Coronary artery (tissue), 2 donors: ENCODE measurements at regions not wholly inside any gene's neighbourhood (a gene's known extent, or its start where the extent isn't known, plus 50 kb on each side); places are given as distances from the start of the nearest gene placed in this dataset.

Experiments used
- DNase-seq: peaks from one replicate; pipeline ENCODE4 v3.0.0-alpha.2; 2017; ENCODE audit warnings: low spot score
- H3K27ac ChIP-seq, 2 donors: fragments of 200-600 bp; sonication (generic); one replicate each; pipeline ENCODE4 v1.5.1; 2016 to 2019
- H3K4me3 ChIP-seq: fragments of 200-600 bp; sonication (generic); 2 replicates; pipeline ENCODE4 v1.5.1; 2016; ENCODE audit warnings: mild to moderate bottlenecking, moderate library complexity
- TF ChIP-seq, protein P1 (sequence below): fragments of 200-600 bp; sonication (generic); IDR thresholded peaks from one replicate; pipeline ENCODE4 v1.5.1; 2019; ENCODE audit warnings: antibody characterized with exemption

DNA sequence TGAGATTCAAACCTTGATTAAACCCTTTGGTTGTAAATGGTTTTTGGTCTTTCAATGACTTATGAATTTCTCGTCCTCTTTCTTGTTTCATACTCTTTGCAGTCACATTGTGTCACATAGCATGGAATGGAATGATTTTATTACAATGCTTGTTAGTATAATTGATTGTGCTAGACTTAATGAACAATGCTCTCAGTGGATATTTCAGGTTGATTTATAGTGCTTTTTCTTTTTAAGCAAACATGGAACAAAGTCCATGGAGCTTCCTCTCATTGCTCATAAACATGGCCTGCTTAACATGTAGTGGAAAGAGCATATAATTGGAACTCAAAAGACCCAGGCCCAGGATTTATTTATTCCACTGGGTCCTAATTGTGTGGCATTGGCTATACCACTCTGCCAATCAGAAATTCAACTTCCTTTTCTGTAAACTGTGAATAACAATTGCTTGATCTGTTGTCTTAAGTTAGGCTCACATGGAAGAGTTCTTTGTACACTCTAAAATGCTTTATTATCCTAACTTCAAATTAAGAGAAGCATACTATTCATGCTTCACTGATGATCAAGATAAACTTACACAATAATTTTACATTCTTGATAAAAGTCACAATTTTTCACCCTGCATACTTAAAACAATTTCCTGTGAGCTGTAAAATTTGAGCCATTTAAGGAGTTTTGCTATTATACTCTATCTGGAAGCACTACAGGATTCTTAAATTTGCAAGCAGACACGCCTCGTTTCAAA, 370.5 kb upstream of the PDE3A start:
- no peak for DNase-seq
- Histone ChIP-seq H3K4me3 (no peak overlapping the region), H3K27ac (no peak overlapping the region)
- TF ChIP-seq, protein P1, sequence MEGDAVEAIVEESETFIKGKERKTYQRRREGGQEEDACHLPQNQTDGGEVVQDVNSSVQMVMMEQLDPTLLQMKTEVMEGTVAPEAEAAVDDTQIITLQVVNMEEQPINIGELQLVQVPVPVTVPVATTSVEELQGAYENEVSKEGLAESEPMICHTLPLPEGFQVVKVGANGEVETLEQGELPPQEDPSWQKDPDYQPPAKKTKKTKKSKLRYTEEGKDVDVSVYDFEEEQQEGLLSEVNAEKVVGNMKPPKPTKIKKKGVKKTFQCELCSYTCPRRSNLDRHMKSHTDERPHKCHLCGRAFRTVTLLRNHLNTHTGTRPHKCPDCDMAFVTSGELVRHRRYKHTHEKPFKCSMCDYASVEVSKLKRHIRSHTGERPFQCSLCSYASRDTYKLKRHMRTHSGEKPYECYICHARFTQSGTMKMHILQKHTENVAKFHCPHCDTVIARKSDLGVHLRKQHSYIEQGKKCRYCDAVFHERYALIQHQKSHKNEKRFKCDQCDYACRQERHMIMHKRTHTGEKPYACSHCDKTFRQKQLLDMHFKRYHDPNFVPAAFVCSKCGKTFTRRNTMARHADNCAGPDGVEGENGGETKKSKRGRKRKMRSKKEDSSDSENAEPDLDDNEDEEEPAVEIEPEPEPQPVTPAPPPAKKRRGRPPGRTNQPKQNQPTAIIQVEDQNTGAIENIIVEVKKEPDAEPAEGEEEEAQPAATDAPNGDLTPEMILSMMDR, result no peak

DNA sequence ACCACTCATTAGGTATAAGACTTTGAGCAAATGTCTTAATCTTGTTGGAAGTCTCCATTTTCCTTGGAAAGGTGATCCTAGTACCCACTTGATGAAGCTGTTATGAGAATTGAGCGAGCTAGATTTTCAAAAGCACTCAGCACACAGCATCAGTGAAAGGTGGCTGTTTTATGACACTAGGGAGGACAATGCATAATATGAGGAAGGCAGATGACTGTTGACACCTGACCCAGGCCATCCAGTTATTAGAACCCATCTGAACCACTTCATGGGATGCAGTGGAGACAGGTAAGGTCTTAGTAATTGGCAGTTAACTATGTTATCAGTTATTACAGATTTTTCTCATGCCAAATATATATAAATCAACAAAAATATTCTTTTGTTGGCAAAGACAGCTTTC, 369.9 kb upstream of the PDE3A start:
- TF ChIP-seq, protein P1, result no peak
- no peak for DNase-seq
- Histone ChIP-seq H3K27ac (no peak overlapping the region), H3K4me3 (no peak overlapping the region)

DNA sequence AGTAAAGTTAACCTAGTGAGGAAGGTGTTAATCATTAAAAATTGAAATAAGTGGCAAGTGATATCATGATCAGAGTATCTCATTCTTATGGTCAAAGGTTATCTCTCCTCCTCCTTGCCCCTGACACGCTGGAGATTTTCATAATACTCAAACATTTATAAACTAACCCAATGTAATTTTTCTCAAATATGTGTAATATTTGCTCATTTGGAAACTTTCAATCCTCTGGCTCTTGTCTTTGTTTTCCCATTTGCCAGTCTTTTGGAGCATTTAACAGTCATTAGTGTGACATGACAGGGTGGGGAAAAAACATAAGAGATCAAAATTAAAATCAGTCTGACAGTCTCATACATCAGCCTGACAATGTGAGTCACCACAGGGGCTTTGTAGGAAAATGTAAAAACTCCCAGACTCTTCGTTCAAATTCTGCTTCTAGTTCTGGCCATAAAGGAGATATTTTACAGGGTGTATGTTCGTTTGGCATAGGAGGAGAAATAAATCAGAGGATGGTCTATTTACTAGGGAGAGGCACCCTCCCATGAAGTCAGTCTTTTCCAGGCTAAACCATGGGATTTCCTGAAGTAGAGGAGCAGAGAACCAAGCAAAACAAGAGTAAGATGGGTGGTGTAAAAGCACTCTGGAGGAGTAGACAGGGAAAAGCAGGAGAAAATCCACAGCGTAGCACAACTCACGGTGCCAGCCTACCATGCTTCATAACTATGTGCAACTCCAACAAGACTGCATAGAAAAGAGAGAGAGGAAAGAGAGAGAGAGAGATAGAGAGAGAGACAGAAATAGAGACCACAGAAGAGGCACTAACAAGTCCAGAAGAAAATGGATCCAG, 369.2 kb upstream of the PDE3A start:
- Histone ChIP-seq H3K27ac (peak overlapping the region; percentile 23 to 56), H3K4me3 (peak overlapping the region; percentile 10)
- no peak for DNase-seq
- TF ChIP-seq, protein P1, result no peak

DNA sequence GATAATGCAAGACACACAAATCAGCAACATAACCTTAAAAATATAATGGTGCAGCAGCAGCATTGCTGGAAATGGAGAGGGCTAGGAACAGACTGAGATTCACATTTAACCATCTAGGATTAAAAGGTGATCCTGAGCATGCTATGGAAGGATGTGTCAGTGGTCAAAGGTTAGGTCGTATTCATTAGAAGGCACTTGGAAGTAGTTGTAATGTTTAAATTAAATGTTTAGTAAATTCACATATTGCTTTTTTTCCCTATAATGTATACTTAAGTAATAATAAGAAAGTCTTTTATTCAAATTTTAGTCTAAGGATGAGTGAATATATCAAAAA, 368.6 kb upstream of the PDE3A start:
- no peak for DNase-seq
- Histone ChIP-seq H3K27ac (peak overlapping the region in 1 of 2 donors; percentile 23), H3K4me3 (peak overlapping the region; percentile 10)
- TF ChIP-seq, protein P1, result no peak

DNA sequence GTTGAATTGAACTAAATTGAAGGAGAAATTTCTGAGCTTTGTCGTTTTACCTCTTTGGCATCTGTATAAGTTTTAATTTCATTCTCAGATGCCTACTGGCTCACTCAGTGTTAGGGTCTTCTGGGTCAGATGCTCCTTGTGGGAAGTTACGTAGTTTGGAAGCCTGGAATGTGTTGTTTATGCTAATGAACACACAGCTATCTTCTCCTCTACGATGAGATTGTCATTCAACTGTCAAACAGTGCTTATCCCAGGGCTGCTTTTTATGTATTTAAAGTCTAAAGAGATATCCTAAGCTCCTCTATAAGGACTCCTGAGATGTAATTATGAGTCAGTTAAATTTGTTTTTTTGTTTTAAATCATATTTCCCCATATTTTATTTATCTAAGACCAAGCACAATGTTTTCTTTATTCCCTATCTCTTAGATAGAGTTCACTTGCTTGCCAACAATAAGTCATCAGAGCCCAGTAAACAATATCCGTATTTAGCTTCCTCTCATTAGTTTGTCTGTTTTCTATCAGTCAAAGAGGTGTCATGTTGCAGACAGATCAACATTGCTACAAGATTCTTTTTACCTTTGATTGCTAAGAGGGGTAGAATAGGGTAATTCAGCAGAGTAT, 368.0 kb upstream of the PDE3A start:
- H3K27ac ChIP-seq, result no peak overlapping the region
- TF ChIP-seq, protein P1, result no peak
- no peak overlapping the region for H3K4me3 ChIP-seq
- no peak for DNase-seq

DNA sequence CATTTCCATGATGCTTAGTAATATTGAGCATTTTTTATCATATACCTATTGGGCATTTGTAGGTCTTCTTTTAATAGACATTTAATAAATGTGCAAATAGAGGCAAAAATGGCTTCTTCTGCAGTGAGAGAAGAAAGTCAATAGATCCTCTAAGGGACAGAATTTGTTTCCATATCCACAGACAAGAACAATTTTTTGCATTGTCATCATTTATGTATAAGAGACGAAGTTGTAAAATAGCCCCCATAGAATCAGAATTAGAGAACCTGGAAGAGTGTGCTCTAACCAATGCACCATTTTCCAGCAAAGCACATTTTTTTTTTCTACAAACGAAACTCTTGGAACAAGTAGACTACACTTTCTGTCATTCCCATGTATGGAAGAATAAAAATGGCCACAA, 365.1 kb upstream of the PDE3A start:
- no peak for DNase-seq
- H3K4me3 ChIP-seq, result no peak overlapping the region
- no peak overlapping the region for H3K27ac ChIP-seq
- TF ChIP-seq, protein P1, result no peak
